ENCODE measurements at regions not wholly inside any gene's neighbourhood (a gene's known extent, or its start where the extent isn't known, plus 50 kb on each side); places are given as distances from the start of the nearest gene placed in this dataset.
"Not testable (repeated sequence)": the region's sequence is repeated elsewhere in the genome, so short reads cannot be mapped to it uniquely, and the experiment has no call there.

- no peak for DNase-seq
These were observed 141.3 kb upstream of the ARG1 start for GRCh38 chr6:131431718-131432117.

- DNase-seq, result no peak
These were observed 139.1 kb upstream of the ARG1 start for GRCh38 chr6:131433927-131434326.

GRCh38 chr6:131436358-131436757 lies 136.7 kb upstream of the ARG1 start:
- DNase-seq, result no peak

GRCh38 chr6:131443014-131443413 lies 130.0 kb upstream of the ARG1 start:
- DNase-seq, result no peak

GRCh38 chr6:131443514-131443913 lies 129.5 kb upstream of the ARG1 start:
- DNase-seq, result peak; percentile 32 to 47

- not testable (repeated sequence) for DNase-seq
These were observed 127.7 kb upstream of the ARG1 start for GRCh38 chr6:131445356-131445755.

- DNase-seq, result no peak
These were observed 122.2 kb upstream of the ARG1 start for GRCh38 chr6:131450861-131451260.

GRCh38 chr6:131451321-131452144 lies 121.5 kb upstream of the ARG1 start:
- DNase-seq, result no peak

GRCh38 chr6:131453803-131454202 lies 119.2 kb upstream of the ARG1 start:
- DNase-seq, result no peak

GRCh38 chr6:131456565-131456964 lies 116.5 kb upstream of the ARG1 start:
- DNase-seq, result no peak

- no peak for DNase-seq
These were observed 114.0 kb upstream of the ARG1 start for GRCh38 chr6:131459005-131459404.

GRCh38 chr6:131460614-131461000 lies 112.4 kb upstream of the ARG1 start:
- DNase-seq, result no peak

GRCh38 chr6:131469130-131469529 lies 103.9 kb upstream of the ARG1 start:
- no peak for DNase-seq

- DNase-seq, result no peak
These were observed 102.5 kb upstream of the ARG1 start for GRCh38 chr6:131470534-131470933.

- no peak for DNase-seq
These were observed 101.7 kb upstream of the ARG1 start for GRCh38 chr6:131471331-131471730.

GRCh38 chr6:131473303-131473702 lies 99.7 kb upstream of the ARG1 start:
- not testable (repeated sequence) for DNase-seq

- no peak for DNase-seq
These were observed 96.7 kb upstream of the ARG1 start for GRCh38 chr6:131476362-131476761.

GRCh38 chr6:131478740-131479211 lies 94.2 kb upstream of the ARG1 start:
- not testable (repeated sequence) for DNase-seq

- no peak for DNase-seq
These were observed 86.4 kb upstream of the ARG1 start for GRCh38 chr6:131486608-131487007.

GRCh38 chr6:131488780-131489179 lies 84.2 kb upstream of the ARG1 start:
- no peak for DNase-seq

- DNase-seq, result no peak
These were observed 82.6 kb upstream of the ARG1 start for GRCh38 chr6:131490441-131490840.

- DNase-seq, result no peak
These were observed 80.0 kb upstream of the ARG1 start for GRCh38 chr6:131492932-131493573.

GRCh38 chr6:131504387-131504786 lies 68.6 kb upstream of the ARG1 start:
- DNase-seq, result not testable (repeated sequence)

GRCh38 chr6:131510094-131510493 lies 62.9 kb upstream of the ARG1 start:
- no peak for DNase-seq
